Astrocyte (in vitro differentiated cells and primary cell): ENCODE measurements at regions not wholly inside any gene's neighbourhood (a gene's known extent, or its start where the extent isn't known, plus 50 kb on each side); places are given as distances from the start of the nearest gene placed in this dataset.

Experiments
- DNase-seq: peaks from one replicate; pipeline ENCODE4 v3.0.0-alpha.2; 2010; ENCODE audit warnings: low read depth
- FAIRE-seq: peaks from 2 replicates; lab custom pipeline; 2011; peaks lifted over from hg19 to GRCh38; lab: Jason Lieb, UNC
- H2AFZ ChIP-seq: 2 replicates; pipeline ENCODE4 v1.6.0; 2012; ENCODE audit warnings: low read depth, low read length, inconsistent platforms
- H3K27ac ChIP-seq: 2 replicates; pipeline ENCODE4 v1.5.1; 2011; ENCODE audit warnings: low read depth, low read length, inconsistent platforms
- H3K27me3 ChIP-seq: 2 replicates; pipeline ENCODE4 v1.6.0; 2011; ENCODE audit warnings: low read length, inconsistent platforms; ENCODE audit not compliant: insufficient read depth
- H3K36me3 ChIP-seq: 2 replicates; pipeline ENCODE4 v1.5.1; 2011; ENCODE audit warnings: low read length, inconsistent platforms; ENCODE audit not compliant: insufficient read depth
- H3K4me1 ChIP-seq: 2 replicates; pipeline ENCODE4 v1.5.1; 2011; ENCODE audit warnings: low read length, inconsistent platforms; ENCODE audit not compliant: insufficient read depth
- H3K4me2 ChIP-seq: 2 replicates; pipeline ENCODE4 v1.6.0; 2012; ENCODE audit warnings: low read length, inconsistent platforms
- H3K4me3 ChIP-seq: 2 replicates; pipeline ENCODE4 v1.5.1; 2011; ENCODE audit warnings: low read depth, mild to moderate bottlenecking, low read length, inconsistent platforms; ENCODE audit not compliant: insufficient read depth
- H3K79me2 ChIP-seq: 2 replicates; pipeline ENCODE4 v1.6.0; 2012; ENCODE audit warnings: mild to moderate bottlenecking, low read length, inconsistent platforms; ENCODE audit not compliant: insufficient read depth
- H3K9ac ChIP-seq: 2 replicates; pipeline ENCODE4 v1.6.0; 2012; ENCODE audit warnings: mild to moderate bottlenecking, low read length, inconsistent platforms
- H3K9me3 ChIP-seq: 2 replicates; pipeline ENCODE4 v1.5.1; 2012; ENCODE audit warnings: low read depth, mild to moderate bottlenecking, low read length, inconsistent platforms; ENCODE audit not compliant: insufficient read depth
- H4K20me1 ChIP-seq: 2 replicates; pipeline ENCODE4 v1.6.0; 2012; ENCODE audit warnings: low read length, inconsistent platforms; ENCODE audit not compliant: insufficient read depth
- H3K27ac Mint-ChIP-seq: one replicate; pipeline ENCODE4 v1.8.0; 2021; ENCODE audit warnings: mild to moderate bottlenecking, mixed read lengths; ENCODE audit not compliant: unreplicated experiment
- H3K27me3 Mint-ChIP-seq: one replicate; pipeline ENCODE4 v1.8.0; 2021; ENCODE audit warnings: low read depth, mixed read lengths; ENCODE audit not compliant: unreplicated experiment
- H3K36me3 Mint-ChIP-seq: one replicate; pipeline ENCODE4 v1.8.0; 2021; ENCODE audit warnings: low read depth, mixed read lengths; ENCODE audit not compliant: unreplicated experiment
- H3K4me1 Mint-ChIP-seq: one replicate; pipeline ENCODE4 v1.8.0; 2021; ENCODE audit warnings: low read depth, mixed read lengths; ENCODE audit not compliant: unreplicated experiment
- H3K4me3 Mint-ChIP-seq: one replicate; pipeline ENCODE4 v1.8.0; 2021; ENCODE audit warnings: mild to moderate bottlenecking, moderate library complexity, mixed read lengths; ENCODE audit not compliant: unreplicated experiment
- H3K9me3 Mint-ChIP-seq: one replicate; pipeline ENCODE4 v1.8.0; 2021; ENCODE audit warnings: mild to moderate bottlenecking, mixed read lengths; ENCODE audit not compliant: unreplicated experiment
- CTCF ChIP-seq: IDR thresholded peaks from 2 replicates; pipeline ENCODE4 v1.5.1; 2011; ENCODE audit warnings: low read depth, mild to moderate bottlenecking, inconsistent platforms, low read length, moderate library complexity; ENCODE audit not compliant: insufficient read depth
- EZH2 ChIP-seq: IDR thresholded peaks from 2 replicates; pipeline ENCODE4 v1.6.1; 2012; ENCODE audit warnings: mild to moderate bottlenecking, low read length, inconsistent platforms; ENCODE audit not compliant: insufficient read depth

- H4K20me1 ChIP-seq: no peaks in the 10 kb centered on the region
- no peak overlapping the region for H2AFZ ChIP-seq
- Mint-ChIP-seq H3K9me3 (peaks cover 16% of the 10 kb centered on the region), H3K27ac (no peak overlapping the region), H3K36me3 (no peaks in the 10 kb centered on the region), H3K4me3 (no peak overlapping the region), H3K4me1 (no peaks in the 10 kb centered on the region), H3K27me3 (no peaks in the 10 kb centered on the region)
- no peaks in the 10 kb centered on the region for H3K36me3 ChIP-seq
- H3K4me2 ChIP-seq: no peak overlapping the region
- no peaks in the 10 kb centered on the region for H3K4me1 ChIP-seq
- H3K4me3 ChIP-seq: no peak overlapping the region
- no peak for FAIRE-seq
- no peak for TF ChIP-seq CTCF
- no peak for TF ChIP-seq EZH2
- no peak overlapping the region for H3K9ac ChIP-seq
- H3K9me3 ChIP-seq: no peaks in the 10 kb centered on the region
- H3K79me2 ChIP-seq: no peaks in the 10 kb centered on the region
- no peak overlapping the region for H3K27ac ChIP-seq
- no peak for DNase-seq
- H3K27me3 ChIP-seq: no peaks in the 10 kb centered on the region
Measured at GRCh38 chr14:80124794-80125193, 86.5 kb downstream of the DIO2 start.

GRCh38 chr14:80117876-80118275 is 93.4 kb downstream of the DIO2 start:
- no peak for FAIRE-seq
- no peaks in the 10 kb centered on the region for H3K4me1 Mint-ChIP-seq
- no peak overlapping the region for H3K27ac Mint-ChIP-seq

More at GRCh38 chr14:80117876-80118275, 93.4 kb downstream of the DIO2 start:
- H3K36me3 Mint-ChIP-seq: no peaks in the 10 kb centered on the region
- H3K4me3 Mint-ChIP-seq: no peak overlapping the region
- DNase-seq: no peak
- H3K9me3 Mint-ChIP-seq: peaks cover 8% of the 10 kb centered on the region
- Histone ChIP-seq H3K4me2 (no peak overlapping the region), H3K4me1 (no peaks in the 10 kb centered on the region), H4K20me1 (no peaks in the 10 kb centered on the region), H3K79me2 (no peaks in the 10 kb centered on the region), H3K4me3 (no peak overlapping the region), H3K27me3 (no peaks in the 10 kb centered on the region), H3K9me3 (no peaks in the 10 kb centered on the region), H3K36me3 (no peaks in the 10 kb centered on the region), H3K27ac (no peak overlapping the region), H3K9ac (no peak overlapping the region), H2AFZ (no peak overlapping the region)
- H3K27me3 Mint-ChIP-seq: peaks cover 2% of the 10 kb centered on the region
- TF ChIP-seq EZH2 (no peak), CTCF (no peak)
